ENCODE measurements at regions not wholly inside any gene's neighbourhood (a gene's known extent, or its start where the extent isn't known, plus 50 kb on each side); places are given as distances from the start of the nearest gene placed in this dataset.

DNA sequence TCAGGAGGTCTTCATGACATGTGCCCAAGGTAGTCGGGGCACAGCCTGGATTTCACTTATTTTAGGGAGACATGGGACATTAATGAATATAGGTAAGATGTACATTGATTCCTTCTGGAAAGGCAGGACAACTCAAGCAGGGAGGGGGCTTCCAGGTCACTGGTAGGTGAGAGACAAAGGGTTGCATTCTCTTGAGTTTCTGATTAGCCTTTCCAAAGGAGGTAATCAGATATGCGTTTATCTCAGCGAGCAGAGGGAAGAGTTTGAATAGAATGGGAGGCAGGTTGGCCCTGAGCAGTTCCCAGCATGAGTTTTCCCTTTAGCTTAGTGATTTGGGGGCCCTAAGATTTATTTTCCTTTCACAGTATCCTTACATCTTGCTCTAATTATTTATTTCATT lies 443.8 kb upstream of the EEF2KMT start:
- TF ChIP-seq, protein P1, sequence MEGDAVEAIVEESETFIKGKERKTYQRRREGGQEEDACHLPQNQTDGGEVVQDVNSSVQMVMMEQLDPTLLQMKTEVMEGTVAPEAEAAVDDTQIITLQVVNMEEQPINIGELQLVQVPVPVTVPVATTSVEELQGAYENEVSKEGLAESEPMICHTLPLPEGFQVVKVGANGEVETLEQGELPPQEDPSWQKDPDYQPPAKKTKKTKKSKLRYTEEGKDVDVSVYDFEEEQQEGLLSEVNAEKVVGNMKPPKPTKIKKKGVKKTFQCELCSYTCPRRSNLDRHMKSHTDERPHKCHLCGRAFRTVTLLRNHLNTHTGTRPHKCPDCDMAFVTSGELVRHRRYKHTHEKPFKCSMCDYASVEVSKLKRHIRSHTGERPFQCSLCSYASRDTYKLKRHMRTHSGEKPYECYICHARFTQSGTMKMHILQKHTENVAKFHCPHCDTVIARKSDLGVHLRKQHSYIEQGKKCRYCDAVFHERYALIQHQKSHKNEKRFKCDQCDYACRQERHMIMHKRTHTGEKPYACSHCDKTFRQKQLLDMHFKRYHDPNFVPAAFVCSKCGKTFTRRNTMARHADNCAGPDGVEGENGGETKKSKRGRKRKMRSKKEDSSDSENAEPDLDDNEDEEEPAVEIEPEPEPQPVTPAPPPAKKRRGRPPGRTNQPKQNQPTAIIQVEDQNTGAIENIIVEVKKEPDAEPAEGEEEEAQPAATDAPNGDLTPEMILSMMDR (conservative IDR thresholded peaks at IDR 0.05; ENCODE audit: low read depth, low read length): no peak
- no peak for TF ChIP-seq FOS (IDR thresholded peaks at IDR 0.05; ENCODE audit: low read depth, low read length)
- TF ChIP-seq RAD21 (IDR thresholded peaks at IDR 0.05; ENCODE audit: low read length): no peak
- no peak for TF ChIP-seq RCOR1 (IDR thresholded peaks at IDR 0.05; ENCODE audit: insufficient replicate concordance, low read length)
